ENCODE measurements at regions not wholly inside any gene's neighbourhood (a gene's known extent, or its start where the extent isn't known, plus 50 kb on each side); places are given as distances from the start of the nearest gene placed in this dataset.
A peak's percentile ranks its signal among the peaks of the same experiment; 100 is the strongest.

GRCh38 chr5:126369995-126370731 is 53.0 kb upstream of the GRAMD2B start (continued):
- no peak for TF ChIP-seq FOXP1 (IDR thresholded peaks at IDR 0.05)
- no peak for TF ChIP-seq FOXP1 (CRISPR knock-in tag; IDR thresholded peaks at IDR 0.05)
- TF ChIP-seq ZBTB40 (IDR thresholded peaks at IDR 0.05): no peak
- TF ChIP-seq ZBTB40 (CRISPR knock-in tag; IDR thresholded peaks at IDR 0.05): no peak
- TF ChIP-seq FOXP4 (CRISPR knock-in tag; IDR thresholded peaks at IDR 0.05): peak; percentile 10

Measured in HepG2 (cell line).